HL-60/S4 (cell line): ENCODE measurements at regions not wholly inside any gene's neighbourhood (a gene's known extent, or its start where the extent isn't known, plus 50 kb on each side); places are given as distances from the start of the nearest gene placed in this dataset.

Experiments used
- in situ Hi-C: fragments of 300-500 bp; cut with MboI; formaldehyde crosslinking; loops from 2 replicates; pipeline ENCODE4 v1.14.3; 2022; ENCODE audit warnings: low sequenced_read_pairs

DNA sequence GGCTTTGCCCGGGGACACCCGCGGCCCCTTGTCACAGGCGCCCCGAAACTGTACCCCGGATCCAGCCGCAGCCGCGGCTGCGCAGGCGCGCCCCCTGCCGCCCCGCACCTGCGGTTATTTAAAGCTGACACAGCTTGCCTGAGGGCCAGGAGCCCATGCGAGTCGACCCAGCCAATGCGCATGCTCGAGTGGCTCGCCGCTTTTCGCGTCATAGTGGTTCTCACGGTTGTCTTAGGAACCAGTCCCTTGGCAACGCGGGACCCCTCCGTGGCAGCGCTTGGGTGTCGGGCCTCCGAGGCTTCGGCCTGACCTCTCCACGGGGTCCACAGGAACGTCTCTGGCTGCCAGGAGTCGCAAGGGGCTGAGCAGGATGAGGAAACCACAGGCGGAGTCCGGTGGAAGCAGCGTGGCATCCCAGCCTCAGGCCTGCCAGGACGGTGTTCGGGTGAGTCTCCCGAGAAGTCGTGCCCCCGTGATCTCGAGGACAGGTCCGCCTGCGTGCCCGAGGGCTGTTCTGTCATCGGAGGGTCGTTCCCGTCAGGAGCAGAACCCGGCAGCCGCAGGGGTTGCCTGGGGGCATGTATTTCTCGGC, 716.9 kb downstream of the KCNJ18 start:
- in situ Hi-C loops: no loop called here

DNA sequence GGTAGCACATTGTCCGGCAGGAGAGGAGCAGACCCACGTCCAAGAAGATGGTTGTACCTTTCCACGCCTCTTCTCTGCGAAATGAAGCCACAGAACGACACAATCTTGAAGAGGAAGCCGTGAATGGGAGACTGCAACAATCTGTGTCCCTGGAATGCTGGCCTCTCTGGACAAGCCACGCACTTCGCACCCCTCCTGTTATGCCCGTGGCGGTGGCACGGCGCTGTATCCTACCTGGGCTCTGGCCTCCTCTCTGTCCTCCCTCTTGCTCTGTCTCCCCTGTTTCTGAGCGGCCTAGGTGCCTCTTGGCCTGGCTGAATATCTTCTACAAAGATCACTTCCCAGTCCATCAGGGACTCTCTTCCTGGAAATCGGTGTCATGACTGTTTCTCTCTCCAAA, 717.8 kb downstream of the KCNJ18 start:
- in situ Hi-C loops: no loop called here

DNA sequence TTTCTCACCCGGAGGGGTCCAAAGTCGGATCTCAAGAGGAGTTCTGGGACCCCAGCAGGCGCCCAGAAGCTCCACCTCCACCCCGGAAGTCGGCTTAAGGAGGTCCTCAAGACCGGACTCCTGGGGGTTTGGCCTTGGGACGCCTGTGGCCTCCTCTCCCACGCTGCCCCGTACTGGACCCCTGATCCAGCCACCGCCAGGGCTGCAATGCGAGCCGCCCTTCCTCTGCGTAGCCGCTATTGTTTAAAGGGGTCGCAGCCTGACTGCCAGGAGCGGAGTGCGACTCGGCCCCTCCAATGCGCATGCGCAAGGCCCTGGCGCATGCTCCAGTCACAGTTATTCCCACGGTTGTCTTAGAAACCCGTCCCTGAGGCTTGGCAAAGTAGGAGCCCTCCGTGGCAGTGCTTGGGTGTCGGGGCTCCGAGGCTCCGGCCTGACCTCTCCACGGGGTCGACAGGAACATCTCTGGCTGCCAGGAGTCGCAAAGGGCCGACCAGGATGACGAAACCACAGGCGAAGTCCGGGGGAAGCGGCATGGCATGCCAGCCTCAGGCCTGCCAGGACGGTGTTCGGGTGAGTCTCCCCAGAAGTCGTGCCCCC, 719.0 kb downstream of the KCNJ18 start:
- in situ Hi-C loops: no loop called here

DNA sequence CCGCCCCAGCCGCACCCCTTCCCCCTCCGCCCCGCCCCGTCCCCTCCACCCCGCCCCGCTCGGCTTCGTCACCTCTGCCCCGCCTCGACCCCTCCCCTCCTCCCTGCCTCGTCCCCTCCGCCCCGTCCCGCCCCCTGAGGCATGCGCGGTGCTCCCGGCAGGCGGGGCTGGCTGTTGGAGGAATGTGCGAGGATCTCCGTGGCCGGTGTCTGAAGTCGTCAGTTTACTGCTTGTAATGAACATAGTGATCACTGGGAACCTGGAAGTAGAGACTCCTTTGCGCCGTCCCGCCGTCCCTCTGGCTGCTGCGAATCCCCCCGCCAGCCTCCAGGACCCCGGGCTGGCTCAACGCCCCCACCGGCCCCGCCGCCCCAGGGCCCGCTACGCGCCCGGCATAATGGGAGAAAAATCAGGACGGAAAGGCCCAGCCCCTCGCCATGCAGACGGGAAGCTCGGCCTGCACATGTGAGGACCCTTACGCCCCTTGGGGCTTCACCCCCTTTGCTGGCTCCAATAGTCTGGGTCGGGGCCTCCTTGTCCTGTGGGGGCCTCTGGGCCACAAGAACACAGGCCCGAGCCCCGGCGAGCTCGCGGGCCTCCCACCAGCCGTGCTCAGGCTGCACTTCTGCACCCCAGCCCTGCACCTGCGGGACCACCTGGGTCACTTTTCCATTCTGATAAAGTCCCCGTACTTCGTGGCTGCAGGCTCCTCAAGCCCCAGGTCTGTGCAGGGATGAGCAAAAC, 743.1 kb downstream of the KCNJ18 start:
- in situ Hi-C loops: no loop called here

DNA sequence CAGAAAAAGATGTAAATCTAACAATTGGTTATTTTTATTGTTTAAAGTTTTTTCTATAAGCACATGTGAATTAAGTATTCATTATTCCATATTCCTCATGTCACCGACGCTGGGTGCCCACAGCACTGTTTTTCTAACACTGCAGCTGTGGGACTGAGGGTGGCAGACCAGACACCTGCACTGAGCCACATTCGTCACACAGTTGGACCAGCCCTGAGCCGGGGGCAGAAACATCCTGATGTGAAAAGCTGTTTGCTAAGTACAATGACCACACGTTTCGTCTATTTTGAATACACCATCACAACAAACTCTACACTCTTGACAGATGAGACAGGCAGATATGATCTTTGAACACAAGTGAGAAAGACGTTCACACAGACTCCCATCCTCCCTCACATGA, 749.5 kb downstream of the KCNJ18 start:
- in situ Hi-C loops: no loop called here

DNA sequence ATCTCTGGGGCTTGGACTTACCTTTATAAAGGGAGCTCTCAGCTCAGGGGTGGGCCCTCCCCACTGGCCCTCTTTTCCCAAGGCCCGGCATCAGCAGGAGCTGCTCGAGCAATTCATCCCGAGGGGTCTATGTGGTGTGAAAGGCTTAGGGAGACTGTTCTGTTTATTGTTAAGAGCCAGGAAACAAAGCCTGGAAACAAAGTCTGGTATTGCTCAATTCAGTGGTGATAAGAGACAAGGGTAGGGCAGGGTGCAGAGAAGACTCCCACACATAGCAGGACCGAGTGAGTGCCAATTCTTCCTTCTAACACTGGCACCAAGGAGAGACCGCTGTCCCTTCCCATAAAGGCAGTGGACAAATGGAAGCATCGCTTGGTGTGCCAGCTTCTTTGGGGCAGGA, 750.7 kb downstream of the KCNJ18 start:
- in situ Hi-C loops: no loop called here

DNA sequence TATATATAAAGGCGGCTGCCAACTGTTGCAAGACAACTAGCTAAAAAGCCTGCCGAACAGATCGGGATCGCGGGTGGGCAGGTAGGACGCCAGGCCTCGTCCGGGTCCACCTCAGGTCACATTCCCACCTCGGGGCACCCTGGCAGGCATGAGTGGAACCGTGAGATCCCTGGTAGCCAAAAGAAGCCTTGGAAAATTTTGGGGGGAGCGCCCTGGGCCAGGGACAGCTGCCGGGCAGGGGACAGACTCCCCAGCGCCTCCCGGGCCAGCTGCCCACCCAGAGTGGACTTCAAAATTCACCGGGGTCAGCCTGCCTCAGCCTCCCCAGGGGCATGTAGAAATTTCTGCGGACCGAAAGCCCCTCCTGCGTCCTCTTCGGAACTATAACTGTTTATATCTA, 760.9 kb downstream of the KCNJ18 start:
- in situ Hi-C loops: loop anchor here (25.0 kb wide), 1 partner anchor 109 kb away; no protein-coding TSS in a partner anchor

DNA sequence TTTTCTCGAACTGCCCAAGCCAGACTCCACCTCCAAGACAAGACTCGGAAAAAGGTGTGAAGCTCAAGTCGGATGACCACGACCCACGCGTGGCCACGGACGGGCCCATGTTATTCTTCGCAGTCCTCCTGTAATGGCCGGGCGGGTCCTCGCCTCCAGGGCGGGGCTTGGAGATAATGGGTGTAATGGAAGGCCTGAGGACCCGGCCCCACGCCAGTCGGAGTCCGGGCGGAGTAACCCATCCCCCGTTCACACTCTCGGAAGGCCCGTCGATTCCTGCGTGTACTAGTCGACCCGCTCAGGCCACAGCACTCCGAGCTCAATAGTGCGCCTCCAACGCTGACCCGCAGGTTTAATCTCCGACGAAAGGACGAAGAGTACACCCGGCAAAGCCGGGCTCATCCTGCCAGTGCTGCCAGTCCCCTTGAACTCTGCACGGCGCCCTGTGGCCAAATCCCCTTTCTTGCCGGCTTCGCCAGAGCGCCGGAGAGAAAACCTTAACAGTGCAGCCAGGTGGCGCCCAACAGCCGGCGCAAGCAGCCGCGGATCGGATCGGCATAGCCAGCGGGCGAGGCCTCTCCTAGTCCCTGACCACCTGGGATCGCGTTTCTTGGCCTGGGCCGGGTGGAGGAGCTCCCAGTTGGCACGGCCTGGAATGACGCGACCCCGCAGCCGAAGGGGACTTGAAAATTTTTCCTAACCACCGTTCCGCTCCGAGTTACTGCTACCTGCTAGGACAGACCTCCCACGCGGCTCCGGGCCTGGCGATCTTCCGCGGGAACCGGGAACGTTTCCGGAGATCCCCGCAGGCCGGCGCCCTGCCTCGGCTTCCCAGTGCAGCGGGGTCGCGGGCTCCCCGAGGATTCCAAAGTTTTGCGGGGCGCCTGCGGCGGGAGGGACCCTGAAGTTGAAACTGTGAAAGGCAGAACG, 762.0 kb downstream of the KCNJ18 start:
- in situ Hi-C loops: loop anchor here (25.0 kb wide), 1 partner anchor 108 kb away; no protein-coding TSS in a partner anchor

DNA sequence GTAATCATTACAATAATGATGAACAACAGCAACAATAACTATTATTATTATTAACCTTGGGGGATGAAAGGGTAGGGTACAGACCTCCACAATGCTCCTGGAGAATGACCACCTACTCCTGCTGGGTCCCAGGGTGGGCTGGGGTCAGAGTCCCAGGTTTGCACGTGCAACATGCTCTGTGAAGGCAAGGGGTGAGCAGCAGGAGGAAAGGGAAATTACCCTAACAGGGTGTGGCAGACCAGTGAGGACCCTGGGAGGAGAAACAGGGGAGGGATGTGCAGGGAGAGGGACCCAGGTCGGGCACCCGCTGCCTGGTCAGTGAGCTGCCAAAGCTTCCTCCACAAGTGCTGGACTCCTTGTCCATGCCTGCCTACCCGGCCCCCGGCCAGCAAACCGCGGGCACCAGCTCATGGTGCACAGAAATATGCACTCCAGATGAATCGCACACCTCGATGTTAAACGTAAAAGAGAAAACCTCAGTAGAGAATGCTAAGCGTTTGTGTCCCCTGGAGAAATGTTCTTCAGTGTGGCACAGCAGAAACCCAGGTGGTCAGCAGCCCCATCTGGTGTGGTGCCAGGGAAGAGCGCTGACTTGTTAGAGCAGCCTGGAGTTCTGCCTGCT, 767.1 kb downstream of the KCNJ18 start:
- in situ Hi-C loops: loop anchor here (25.0 kb wide), 1 partner anchor 103 kb away; no protein-coding TSS in a partner anchor

DNA sequence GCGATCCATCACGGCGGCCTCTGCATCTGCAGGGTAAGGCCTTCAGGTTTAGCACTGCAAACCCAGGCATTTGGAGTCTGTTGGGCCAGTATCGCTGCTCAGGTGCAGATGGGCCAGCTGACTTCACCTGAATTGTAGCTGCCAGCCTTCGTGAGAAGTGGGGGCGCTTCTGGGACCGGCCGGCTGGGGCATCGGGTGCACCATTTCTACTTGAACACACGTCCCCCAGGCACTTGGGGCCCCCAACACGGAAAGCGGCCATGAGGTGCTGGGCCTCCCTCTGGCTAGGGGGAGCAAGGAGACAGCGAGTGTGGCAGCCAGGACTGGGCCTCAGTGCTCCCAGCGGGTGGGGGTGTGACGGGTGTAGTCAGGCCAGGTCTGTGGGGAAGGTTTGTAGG, 767.6 kb downstream of the KCNJ18 start:
- in situ Hi-C loops: loop anchor here (25.0 kb wide), 1 partner anchor 102 kb away; no protein-coding TSS in a partner anchor

DNA sequence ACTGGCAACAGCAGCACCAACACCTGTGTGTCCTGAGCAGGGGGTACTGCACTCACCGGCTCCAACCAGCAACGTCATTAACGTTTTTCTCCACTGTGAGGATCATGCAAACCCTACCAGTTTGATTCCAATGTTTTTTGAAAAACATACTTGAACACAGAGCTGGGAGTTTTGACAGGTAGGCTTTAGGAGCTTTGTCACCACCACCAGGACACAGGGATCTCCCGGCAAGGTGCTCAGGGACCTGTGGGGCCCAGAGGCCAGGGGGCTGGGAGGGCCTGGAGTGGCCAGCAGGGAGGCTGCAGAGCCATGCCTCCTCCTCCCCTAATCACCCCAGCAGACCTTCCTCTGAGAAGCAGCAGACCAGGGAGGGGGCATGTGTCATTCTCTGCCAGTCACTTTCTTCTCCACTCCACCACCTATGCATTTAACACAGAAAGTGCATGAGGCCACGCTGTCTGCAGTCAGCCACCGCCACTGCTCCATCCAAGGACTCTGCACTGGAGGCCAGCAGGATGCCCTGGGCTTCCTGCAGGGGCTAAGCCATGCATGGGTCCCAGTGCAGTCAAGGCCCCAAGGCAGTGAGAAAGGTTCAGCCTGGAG, 768.2 kb downstream of the KCNJ18 start:
- in situ Hi-C loops: loop anchor here (25.0 kb wide), 1 partner anchor 102 kb away; no protein-coding TSS in a partner anchor

DNA sequence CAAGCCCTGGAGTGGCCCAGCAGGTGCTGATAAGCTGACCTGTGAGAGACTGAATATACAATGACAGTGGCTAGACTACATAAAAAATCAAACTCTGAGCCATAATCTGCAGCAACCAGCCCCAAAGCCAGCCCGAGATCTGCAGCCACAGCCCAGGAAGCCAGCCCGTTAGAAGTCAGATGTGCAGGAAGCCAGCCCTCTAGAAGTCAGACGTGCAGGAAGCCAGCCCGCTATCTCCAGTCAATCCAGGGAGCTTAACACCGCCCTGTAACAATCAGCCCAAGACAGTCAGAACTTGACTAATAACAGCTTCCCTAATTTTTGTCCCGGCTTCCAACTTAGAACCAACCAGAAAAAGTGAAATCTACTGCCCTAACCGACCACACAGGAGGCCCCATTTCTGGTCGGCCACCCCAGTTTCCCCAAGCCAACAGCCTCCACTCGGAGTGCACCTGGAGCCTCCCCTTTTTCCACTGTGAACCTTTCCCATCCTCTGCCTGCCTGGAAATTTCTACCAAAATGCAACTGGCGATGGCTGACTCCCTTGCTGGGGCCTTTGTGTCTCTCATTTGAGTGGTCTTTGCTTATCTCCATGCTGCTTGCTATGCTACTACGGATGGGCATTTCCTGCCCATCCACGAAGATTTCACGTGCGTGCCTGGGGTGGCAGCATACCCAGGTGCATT, 769.3 kb downstream of the KCNJ18 start:
- in situ Hi-C loops: loop anchor here (25.0 kb wide), 1 partner anchor 101 kb away; no protein-coding TSS in a partner anchor

DNA sequence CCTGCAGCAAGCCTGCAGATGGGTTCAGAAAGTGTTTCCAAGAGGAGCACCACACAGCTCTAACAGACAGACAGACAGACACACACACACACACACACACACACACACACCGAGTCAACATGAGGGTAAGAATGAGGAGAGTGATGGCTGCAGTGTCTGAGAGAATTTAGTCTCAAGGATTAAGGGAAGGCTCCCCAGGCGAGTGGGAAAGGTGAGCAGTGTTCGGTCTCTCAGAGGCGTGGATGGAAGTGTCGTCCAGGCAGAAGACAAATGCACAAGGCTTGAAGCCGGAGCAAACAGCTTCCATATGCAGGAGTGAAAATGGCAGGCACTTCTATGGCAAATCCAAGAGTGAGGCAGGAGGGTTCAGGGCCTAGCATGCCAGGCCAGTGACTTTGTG, 770.1 kb downstream of the KCNJ18 start:
- in situ Hi-C loops: loop anchor here (25.0 kb wide), 1 partner anchor 100 kb away; no protein-coding TSS in a partner anchor

DNA sequence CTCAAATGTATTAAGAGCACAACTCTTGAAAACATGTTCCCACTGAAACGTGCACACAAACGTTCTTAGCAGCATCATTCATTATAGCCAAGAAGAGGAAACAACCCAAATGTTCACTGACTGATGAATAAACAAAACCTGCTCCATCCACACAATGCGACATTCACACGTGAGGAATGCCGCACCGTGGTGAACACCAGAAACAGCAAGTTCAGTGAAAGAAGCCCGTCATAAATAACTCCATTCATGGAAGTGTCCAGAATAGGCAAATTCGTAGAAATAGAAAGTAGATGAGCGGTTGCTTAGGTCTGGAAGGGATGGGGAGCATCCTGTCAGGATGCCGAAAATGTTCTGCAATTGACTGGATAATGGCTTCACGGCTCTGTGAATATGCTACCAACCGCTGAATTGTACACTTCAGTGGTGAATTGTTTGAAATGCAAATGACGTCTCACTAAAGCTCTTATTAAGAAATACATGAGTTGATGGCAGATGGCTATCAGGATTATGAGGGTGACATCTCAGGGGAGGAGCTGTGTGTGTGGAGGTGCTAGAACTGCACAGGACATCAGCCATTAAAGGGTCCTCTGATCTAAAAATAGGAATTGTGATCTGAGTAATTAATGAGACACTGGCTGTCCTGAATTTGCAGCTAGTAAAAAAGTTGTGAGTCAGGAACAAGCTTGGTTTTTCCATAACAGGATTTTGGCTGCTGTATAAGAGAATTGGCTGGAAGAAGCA, 771.0 kb downstream of the KCNJ18 start:
- in situ Hi-C loops: loop anchor here (25.0 kb wide), 1 partner anchor 99 kb away; no protein-coding TSS in a partner anchor

DNA sequence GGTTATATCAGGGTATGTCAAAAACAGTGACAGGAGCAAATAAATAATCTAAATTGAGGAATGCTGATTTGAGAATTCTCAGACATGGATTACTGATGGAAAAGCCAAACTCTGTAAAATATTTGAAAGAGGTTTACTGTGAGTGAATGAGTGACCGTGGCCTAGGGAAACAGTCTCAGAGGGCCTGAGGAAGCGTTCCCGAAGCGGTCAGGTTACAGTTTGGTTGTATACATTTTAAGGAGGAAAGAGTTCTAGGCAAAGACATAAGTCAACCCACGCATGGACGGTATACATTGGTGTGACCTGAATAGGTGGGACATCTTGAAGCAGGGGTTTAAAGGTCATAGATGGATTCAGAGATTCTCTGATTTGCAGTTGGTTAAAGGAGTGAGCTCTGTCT, 771.7 kb downstream of the KCNJ18 start:
- in situ Hi-C loops: loop anchor here (25.0 kb wide), 1 partner anchor 98 kb away; no protein-coding TSS in a partner anchor

DNA sequence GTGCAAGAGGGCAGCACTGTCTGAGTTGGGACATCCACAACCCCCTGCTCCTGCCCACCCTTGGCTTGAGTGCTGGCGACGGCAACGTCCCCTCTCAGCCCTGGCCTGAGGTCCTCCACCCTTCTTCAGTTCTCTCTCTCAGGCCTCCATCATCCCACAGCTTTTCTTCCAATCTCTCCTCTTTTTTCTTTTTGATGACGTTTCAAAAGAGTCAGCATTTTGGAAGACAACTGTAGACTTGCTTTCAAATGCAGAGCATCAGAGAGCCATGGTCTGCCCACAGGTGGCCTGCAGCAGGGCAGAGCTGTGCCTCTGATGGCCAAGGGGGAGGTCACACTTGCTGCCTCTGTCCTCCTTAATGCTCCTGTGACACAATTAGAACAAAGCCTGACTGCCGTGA, 775.4 kb downstream of the KCNJ18 start:
- in situ Hi-C loops: loop anchor here (25.0 kb wide), 1 partner anchor 95 kb away; no protein-coding TSS in a partner anchor

DNA sequence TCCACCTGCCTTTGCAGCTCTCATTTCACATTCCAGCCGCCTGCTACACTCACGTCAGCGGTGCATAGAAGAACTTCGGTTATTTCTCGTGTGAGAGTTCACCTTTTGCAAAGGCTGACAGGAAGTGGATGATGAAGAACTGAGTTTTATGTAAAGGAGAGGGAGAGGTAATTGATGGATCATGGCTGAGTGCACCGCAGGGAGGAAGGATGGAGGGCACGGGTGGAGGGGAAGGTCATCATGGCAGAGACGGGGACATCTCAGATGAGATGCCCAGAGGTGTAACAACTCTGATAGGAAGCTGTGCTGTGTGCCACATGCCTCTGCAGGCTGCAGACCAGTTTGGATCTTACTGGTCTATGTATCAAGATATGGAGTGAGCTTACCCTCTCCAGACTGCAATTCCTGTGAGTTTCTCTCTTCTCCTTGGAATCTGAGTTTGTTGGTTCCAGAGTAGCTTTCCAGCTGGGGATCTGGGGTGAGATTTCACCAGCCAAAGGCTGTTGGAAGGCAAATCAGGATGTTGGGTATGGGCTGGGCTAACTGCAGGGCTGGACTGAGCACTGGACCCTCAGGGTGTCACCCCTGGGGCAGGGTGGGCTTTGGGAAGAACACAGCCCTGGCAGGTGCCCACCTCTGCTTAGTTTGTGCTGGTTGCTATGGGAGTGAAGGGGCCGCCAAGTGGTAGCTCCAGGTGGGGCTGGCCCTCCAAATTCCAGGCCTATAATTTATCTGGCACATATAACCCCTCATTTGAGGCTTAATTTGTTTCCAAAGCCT, 777.0 kb downstream of the KCNJ18 start:
- in situ Hi-C loops: loop anchor here (25.0 kb wide), 1 partner anchor 93 kb away; no protein-coding TSS in a partner anchor
